CD4-positive, alpha-beta T cell treated with Interferon alpha-2 for 1 hour (primary cell): ENCODE measurements at regions not wholly inside any gene's neighbourhood (a gene's known extent, or its start where the extent isn't known, plus 50 kb on each side); places are given as distances from the start of the nearest gene placed in this dataset.
"Not testable (repeated sequence)": the region's sequence is repeated elsewhere in the genome, so short reads cannot be mapped to it uniquely, and the experiment has no call there.

Source experiments
- DNase-seq, 2 donors: peaks; one replicate each; pipeline ENCODE4 v3.0.0-alpha.2; 2020 to 2022

DNA sequence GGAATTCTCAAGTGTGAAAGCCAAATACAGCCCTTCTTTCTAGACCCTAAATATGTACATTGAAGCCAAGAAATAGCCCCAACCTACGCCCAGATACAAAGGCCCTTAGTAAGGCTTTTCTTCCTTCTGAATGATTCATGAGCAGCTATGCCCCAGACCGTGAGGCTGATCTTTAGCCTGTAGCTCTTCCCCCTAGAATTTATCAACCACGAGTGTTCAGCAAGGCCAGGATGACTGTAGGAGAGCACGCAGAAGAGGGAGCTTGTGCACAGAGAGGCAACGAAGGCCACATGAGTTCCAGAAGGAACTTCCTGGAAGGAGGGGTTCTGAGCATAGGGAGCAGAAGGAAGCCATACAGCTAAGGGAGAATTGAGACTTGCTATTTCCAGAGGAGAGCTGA, 53.0 kb upstream of the HABP2 start:
- no peak for DNase-seq

DNA sequence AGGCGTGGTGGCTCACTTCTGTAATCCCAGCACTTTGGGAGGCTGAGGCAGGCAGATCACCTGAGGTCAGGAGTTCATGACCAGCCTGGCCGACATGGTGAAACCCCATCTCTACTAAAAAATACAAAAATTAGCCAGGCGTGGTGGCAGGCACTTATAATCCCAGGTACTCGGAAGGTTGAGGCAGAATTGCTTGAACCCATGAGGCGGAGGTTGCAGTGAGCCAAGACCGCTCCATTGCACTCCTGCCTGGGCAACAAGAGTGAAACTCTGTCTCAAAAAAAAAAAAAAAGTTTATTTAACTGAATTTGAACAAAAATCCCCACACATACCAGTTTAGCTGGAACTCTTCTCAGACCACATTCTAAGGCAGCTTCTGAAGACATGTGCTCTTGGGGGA, 51.8 kb upstream of the HABP2 start:
- not testable (repeated sequence) for DNase-seq
